Astrocyte of the cerebellum (primary cell): ENCODE measurements at regions not wholly inside any gene's neighbourhood (a gene's known extent, or its start where the extent isn't known, plus 50 kb on each side); places are given as distances from the start of the nearest gene placed in this dataset.
A peak's percentile ranks its signal among the peaks of the same experiment; 100 is the strongest.

ENCODE experiments used
- DNase-seq: peaks from one replicate; pipeline ENCODE4 v3.0.0-alpha.2; 2011; ENCODE audit warnings: low read depth
- H3K4me3 ChIP-seq: 2 replicates; pipeline ENCODE4 v1.5.1; 2011; ENCODE audit warnings: mild to moderate bottlenecking, low read depth, low read length, moderate library complexity
- in situ Hi-C: cut with HindIII; loops from 2 replicates; pipeline ENCODE4 v1.10.0; 2017; ENCODE audit warnings: low sequenced_read_pairs
- TF ChIP-seq, protein P1 (sequence below): IDR thresholded peaks from 2 replicates; pipeline ENCODE4 v1.5.1; 2012; ENCODE audit warnings: low read length, low read depth, moderate library complexity, mild to moderate bottlenecking; ENCODE audit errors: missing control alignments

DNA sequence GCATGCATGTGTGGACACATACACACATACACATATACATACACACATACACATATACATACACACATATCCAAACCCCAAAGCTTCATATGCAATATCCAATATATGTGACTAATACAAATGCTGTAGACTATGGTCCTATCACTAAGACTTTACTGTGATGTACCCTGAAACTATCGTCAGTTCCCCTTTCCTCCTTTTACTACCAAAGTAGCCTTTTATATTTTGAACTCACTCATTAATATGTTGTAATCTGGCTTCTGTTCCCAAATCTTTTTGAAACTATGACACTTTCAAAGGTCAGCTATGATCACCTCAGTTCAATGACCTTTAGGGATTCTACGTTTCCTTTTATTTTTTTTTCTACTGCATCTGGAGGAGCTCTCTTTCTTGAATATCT, 64.8 kb upstream of the TFEC start:
- in situ Hi-C loops, result no loop called here
- no peak overlapping the region for H3K4me3 ChIP-seq
- no peak for DNase-seq
- TF ChIP-seq, protein P1, sequence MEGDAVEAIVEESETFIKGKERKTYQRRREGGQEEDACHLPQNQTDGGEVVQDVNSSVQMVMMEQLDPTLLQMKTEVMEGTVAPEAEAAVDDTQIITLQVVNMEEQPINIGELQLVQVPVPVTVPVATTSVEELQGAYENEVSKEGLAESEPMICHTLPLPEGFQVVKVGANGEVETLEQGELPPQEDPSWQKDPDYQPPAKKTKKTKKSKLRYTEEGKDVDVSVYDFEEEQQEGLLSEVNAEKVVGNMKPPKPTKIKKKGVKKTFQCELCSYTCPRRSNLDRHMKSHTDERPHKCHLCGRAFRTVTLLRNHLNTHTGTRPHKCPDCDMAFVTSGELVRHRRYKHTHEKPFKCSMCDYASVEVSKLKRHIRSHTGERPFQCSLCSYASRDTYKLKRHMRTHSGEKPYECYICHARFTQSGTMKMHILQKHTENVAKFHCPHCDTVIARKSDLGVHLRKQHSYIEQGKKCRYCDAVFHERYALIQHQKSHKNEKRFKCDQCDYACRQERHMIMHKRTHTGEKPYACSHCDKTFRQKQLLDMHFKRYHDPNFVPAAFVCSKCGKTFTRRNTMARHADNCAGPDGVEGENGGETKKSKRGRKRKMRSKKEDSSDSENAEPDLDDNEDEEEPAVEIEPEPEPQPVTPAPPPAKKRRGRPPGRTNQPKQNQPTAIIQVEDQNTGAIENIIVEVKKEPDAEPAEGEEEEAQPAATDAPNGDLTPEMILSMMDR, result no peak

DNA sequence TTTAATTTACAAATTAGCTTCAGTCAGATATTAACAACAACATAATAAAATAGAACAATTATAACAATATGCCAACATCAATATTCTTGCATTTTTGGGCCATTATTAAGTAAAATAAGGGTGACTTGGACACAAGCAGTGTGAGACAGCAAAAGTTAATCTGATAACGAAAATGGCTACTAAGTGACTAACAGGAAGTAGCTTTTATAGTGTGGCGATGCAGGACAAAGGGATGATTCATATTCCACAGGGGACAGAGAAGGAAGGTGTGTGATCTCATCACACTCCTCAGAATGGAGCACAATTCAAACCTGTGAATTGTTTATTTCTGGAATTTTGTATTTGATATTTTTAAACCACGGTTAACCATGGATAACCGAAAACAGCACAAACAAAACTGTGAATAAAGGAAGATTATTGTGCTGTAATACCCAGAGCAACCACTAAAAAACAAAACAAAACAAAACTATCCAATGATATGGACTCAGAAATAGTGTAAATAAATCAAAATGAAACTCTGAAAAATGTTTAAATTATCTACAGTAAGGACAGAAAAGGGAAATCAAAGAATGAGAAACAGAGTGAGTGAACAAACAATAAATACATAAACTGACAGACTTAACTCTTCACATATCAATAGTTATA, 66.9 kb upstream of the TFEC start:
- peak; percentile 16 for DNase-seq
- in situ Hi-C loops, result no loop called here
- H3K4me3 ChIP-seq, result no peak overlapping the region
- TF ChIP-seq, protein P1, result peak; percentile 5

DNA sequence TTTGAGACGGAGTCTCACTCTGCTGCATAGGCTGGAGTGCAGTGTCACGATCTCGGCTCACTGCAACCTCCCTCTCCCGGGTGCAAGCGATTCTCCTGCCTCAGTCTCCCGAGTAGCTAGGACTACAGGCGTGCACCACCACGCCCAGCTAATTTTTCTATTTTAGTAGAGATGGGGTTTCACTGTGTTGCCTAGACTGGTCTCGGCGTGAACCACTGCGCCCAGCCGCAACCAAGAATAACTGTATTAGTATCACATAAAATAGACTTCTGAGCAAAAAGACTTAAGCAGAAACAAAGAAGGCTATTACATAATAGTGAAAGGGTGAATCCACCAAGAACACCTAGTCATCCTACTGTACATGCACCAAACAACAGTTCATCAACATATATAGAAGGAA, 67.6 kb upstream of the TFEC start:
- H3K4me3 ChIP-seq, result no peak overlapping the region
- TF ChIP-seq, protein P1, result no peak
- DNase-seq, result no peak
- in situ Hi-C loops, result no loop called here

DNA sequence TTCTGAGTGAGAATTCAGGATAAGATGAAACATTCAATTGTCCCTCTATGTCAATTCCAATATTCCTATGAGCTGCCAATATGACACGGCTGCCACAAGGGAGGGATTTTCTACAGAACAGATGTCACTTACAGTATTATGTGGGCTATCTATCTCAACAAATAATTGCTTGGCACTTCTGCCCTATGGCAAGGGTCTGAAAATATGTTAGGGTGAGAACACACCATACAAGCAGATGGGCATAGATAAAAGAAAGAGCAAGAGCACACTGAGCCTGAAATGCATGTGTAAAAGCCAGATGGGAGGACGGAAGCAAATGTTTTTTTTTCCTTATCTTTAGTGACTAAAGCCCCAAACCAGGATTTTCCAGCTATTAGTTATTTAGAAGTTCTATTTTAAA, 70.1 kb upstream of the TFEC start:
- TF ChIP-seq, protein P1, result no peak
- no peak overlapping the region for H3K4me3 ChIP-seq
- no peak for DNase-seq
- in situ Hi-C loops, result no loop called here

DNA sequence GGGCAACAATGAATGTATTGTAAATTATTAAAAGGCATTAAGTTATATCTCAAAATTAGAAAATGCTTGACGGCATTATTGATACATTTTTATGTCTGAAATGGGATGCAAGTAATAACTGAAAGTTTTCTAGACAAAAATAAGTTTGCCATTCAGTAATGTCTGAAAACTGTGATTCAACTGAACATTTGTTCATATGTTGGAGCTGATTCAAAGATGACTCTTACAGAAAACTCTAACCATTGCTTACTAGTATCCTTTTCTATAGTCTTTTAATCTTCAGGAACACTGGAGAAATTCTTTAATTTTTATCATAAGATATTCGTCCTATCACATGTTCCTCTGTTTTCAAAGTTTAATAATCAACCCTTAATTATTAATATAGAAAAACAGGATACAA, 71.1 kb upstream of the TFEC start:
- TF ChIP-seq, protein P1, result no peak
- H3K4me3 ChIP-seq, result no peak overlapping the region
- DNase-seq, result no peak
- in situ Hi-C loops, result no loop called here

DNA sequence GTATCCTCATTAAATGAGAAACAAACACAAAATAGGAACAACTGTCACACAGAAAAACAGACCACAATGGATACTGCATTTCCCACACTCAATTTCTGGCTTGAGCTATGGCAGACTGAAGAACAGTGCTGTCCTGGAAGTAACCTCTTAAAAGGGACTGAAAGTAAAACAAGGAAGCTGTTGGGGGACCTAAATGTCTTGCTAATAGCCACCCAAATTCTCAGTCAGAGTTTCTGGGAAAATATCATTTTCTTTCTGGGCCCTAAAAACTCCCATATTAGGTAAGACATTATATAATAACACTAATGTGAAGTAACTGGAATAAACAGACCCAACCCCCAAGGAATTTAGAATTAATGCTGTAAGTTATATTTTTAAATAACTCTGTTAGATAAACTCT, 80.9 kb upstream of the TFEC start:
- TF ChIP-seq, protein P1, result no peak
- no peak for DNase-seq
- in situ Hi-C loops, result no loop called here
- no peak overlapping the region for H3K4me3 ChIP-seq

DNA sequence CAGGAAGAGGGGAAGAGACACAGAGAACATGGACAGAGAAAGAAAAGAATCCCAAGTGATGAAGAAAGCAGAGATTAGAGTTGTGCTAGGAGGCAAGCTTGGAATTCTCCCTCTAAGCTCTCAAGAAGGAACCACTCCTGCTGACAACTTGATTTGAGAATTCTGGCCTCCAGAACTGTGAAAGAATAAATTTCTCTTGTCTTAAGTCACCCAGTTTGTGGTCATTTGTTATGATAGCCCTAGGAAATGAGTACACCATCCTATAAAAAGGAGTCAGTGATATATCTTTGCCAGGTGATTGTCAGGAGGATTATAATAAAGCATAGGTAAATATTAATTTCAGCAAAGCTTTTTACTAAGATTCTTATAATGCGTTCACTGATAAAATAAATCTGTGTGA, 82.7 kb upstream of the TFEC start:
- TF ChIP-seq, protein P1, result no peak
- no peak overlapping the region for H3K4me3 ChIP-seq
- in situ Hi-C loops, result no loop called here
- DNase-seq, result no peak
